ENCODE measurements at regions not wholly inside any gene's neighbourhood (a gene's known extent, or its start where the extent isn't known, plus 50 kb on each side); places are given as distances from the start of the nearest gene placed in this dataset.

- DNase-seq: no peak
These were observed 144.7 kb upstream of the RPS6KA2 start for GRCh38 chr6:166771701-166772100.

- no peak for DNase-seq
These were observed 143.4 kb upstream of the RPS6KA2 start for GRCh38 chr6:166770216-166771116.

- no peak for DNase-seq
These were observed 142.6 kb upstream of the RPS6KA2 start for GRCh38 chr6:166769648-166770047.

GRCh38 chr6:166768761-166769160, 141.7 kb upstream of the RPS6KA2 start:
- DNase-seq: no peak

- no peak for DNase-seq
These were observed 140.2 kb upstream of the RPS6KA2 start for GRCh38 chr6:166767230-166767629.

DNA sequence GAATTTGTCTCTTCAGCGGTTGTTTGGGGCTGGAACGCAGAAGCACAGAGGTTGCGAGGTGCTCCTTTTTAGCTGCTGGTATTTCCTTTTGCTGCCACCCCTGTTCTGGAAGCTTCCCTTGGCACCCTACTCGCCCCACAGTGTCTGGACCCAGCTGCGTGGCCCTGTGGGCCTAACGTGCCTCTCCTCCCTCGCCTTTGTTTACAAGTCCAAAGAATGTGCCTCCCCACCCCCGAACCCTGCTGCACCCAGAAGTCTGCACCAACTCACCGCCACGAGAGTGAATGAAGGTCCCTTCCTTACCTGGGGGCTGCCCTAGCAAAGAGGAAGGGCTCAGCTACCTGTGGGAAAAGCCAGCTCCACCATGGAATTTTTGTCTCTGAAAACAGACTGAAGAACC, 139.7 kb upstream of the RPS6KA2 start:
- DNase-seq: no peak

GRCh38 chr6:166765234-166765541, 138.1 kb upstream of the RPS6KA2 start:
- no peak for DNase-seq

- no peak for DNase-seq
These were observed 137.6 kb upstream of the RPS6KA2 start for GRCh38 chr6:166764473-166765233.

GRCh38 chr6:166763606-166764472, 136.8 kb upstream of the RPS6KA2 start:
- DNase-seq: no peak

DNA sequence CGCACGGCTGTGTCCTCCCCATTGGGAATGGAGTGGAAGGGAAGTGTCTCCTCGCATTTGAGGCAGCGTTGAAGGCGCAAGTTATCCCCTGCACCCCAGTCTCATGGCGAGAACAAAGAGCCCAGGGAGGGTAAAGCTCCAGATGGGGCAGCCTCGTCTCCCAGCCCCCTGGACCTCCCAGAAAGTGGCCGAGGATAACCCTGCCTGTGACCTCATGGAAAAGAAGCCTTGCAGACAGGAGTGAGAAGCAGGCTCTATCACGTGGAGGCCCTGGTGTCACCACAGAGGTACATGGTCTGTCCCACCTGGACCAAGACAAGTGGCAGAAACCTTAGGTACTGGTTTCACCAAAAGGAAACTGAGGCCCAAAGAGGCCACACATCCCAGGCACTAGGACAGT, 134.8 kb upstream of the RPS6KA2 start:
- no peak for DNase-seq

GRCh38 chr6:166760288-166760687, 133.2 kb upstream of the RPS6KA2 start:
- DNase-seq: peak; percentile 68

GRCh38 chr6:166758136-166758704, 131.2 kb upstream of the RPS6KA2 start:
- no peak for DNase-seq

DNA sequence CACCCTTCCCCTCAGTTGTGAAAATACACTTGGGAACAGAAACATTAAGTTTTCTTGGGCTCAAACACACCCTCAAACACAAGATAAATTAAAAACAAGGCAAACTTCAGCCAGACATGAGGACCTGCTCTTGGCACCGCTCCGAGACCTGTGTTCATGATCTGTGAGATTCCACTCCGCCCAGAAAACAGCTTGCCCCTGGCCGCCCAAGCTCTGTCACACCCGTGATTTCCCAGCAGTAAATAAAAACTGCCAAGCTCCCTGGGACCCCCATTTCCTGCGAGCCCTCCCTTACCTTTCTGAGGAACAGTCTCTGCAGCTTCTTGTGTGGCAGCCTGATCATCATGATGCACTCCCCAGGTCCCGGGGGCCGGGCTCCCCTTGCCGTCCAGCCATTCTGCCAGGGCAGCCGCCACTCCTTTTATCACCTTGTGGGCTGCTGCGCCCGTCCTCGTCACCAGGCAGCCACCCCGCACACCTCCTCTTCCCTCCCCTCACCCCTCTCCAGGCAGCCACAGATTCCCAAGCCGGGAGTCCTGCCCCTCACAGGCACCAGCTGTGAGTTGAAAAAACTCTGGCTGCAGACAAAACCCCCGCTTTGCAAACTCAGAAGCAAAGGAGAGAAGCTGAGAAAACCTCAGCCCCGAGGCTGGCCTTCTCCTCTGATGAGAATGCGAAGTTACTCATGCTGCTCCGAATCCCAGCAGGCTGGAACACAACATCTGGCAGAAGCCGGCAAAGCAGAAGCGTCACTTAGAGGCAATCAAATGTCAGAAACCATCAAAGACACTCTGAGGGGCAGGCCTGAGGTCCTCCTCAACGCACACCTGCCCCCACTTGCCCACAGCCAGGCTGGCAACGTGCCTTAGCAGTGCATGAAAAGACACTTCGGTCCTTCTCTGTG, 130.4 kb upstream of the RPS6KA2 start:
- peak; percentile 24 for DNase-seq

- DNase-seq: no peak
These were observed 127.4 kb upstream of the RPS6KA2 start for GRCh38 chr6:166754218-166755030.

DNA sequence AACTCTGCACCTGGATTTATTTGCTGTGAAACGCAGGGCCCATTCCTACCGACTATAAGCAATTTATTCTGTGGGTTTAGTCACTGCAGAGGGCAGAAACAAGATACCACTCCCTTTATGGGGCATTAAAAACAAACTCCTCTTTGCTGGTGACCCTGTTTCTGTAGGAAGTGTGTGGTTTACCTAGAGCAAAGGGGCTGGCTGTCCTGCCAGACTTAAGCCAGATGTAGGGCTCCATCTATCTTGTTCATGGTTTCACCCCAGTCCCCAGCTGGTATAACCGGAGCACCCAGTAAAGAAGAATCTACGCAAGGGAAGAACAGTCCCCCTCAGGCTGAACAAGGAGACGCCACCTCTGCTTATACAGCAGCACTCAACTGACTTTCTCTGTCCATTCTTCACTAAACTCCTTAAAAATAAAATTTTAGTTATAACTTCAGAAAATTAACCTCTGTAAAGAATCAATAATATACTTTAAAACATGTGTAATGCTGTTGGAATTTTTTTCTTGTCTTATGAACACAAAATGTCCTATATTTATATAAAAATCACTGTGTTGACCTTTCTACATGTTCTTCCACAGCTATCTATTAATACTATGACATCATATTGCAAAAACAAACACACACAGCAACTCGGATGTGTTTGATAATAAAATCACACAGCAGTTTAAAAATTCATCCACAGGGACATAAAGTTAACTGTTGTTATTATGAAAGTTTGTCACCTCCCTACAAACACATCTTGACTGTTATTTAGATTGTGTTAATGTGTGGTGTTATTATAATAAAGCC, 126.1 kb upstream of the RPS6KA2 start:
- DNase-seq: no peak

DNA sequence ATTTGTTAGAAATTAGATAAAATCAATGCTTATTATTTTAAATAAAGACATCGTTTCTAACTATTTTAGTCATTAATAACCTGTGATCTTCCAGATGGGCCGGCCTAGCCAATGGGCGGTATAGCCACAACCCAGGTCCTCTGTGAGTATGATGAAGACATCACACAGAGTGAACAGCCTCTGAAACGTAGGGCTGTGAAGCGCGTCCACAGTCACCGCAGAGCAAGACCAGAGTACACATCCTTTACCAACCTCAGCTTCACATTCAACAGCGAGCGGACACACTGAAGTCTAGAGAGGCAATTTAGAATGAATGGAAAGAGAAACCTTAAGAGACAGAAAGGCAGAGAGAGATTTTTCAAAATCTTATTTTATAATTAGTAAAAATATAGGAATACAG, 125.0 kb upstream of the RPS6KA2 start:
- no peak for DNase-seq

DNA sequence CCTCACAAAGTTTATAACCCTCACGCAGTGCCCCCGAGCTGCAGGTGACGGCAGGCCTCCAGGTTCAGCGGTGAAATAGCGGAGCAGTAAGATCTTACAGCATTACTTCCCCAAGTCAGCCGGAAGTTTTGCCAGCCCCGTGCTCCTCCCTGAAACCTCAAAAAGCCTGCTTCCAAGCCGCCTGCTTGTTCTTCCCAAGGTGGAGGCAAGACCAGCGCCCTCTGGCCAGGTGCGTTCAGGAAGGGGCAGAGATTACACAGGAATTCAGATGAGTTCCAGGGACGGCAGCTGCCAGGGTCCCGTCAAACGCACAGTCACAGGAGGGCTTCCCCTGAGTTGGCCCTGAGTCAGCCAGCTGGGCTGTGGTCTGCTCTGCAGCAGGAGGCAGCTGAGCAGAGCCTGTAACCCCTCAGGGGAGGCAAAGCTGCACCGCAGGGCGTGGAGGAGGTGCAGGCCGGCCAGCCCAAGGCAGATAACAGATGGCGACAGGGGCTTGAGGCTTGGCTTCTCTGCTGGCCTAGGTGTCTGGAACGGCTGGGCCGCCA, 124.1 kb upstream of the RPS6KA2 start:
- no peak for DNase-seq

DNA sequence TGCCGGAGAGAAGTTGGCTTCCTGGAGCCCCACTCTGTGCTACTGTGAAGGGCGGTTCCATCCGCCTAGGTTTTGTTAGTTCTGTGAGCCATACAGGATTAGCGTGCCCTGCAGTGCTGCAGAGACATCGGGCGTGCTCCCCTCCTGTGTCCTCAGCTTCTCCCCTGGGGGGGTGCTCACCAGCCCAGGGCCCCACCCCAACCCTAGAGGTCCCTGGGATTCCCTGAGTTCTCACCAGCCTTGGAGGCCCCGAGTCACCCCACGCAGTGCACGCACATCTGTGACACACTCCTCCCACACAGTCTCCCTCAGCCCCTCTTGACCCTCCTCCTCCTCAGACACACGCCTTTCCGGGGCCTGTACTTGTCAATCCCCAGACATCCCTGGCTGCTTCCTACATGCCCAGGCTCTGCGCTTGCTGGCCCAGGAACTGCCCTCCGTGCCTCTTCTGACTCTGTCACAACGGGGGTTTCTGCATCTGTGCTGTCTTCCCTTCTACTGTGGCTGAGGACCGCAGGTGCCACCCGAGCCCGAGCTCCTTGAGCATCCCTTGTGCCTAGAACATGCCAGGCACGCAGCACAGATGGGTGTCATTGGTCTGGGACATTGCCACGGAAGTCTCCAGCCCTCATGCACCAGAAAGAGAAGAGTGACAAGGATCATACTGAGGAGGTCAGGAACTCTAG, 123.2 kb upstream of the RPS6KA2 start:
- DNase-seq: no peak

DNA sequence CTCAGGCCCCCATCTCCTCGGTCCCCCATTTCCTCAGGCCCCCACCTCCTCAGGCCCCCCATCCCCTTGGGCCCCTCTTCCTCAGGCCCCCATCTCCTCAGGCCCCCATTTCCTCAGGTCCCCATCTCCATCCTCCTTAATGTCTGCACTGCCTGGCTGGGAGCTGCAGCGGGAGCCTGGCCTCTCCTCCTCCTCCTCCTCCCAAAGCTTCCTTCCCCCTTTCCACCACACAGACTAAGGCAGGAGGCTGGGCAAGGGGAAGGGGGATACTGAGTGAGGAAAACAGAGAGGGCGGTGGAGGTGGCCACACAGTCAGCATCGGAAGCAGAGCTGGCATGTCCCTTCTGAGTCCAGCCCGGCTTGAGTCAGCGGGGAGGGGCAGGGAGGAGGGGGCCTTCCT, 122.6 kb upstream of the RPS6KA2 start:
- DNase-seq: no peak
